NCI-H748 (cell line): ENCODE measurements at regions not wholly inside any gene's neighbourhood (a gene's known extent, or its start where the extent isn't known, plus 50 kb on each side); places are given as distances from the start of the nearest gene placed in this dataset.
"Not testable (repeated sequence)": the region's sequence is repeated elsewhere in the genome, so short reads cannot be mapped to it uniquely, and the experiment has no call there.

Source experiments
- DNase-seq: peaks from one replicate; lab custom pipeline; 2025; ENCODE audit not compliant: unreplicated experiment; lab: John Stamatoyannopoulos, UW

DNA sequence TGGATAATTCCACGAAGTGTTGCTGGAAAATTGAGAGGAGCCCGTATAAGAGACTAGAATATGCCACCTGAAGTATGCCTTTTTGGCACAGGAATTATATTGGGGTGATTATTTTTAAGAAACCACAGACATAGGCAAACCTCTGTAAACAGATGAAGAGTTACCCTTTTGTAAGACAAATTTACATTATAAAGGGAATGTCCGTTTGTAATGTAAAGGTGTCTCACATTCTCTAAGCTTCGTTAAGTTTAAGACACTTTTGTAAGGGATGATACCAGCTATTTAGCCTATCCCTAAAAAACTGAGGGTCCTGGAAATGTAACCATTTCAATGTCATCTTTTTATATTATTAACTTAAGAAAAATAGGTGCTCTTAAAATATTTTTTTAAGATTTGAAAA, 432.8 kb upstream of the SYT4 start:
- DNase-seq = no peak

DNA sequence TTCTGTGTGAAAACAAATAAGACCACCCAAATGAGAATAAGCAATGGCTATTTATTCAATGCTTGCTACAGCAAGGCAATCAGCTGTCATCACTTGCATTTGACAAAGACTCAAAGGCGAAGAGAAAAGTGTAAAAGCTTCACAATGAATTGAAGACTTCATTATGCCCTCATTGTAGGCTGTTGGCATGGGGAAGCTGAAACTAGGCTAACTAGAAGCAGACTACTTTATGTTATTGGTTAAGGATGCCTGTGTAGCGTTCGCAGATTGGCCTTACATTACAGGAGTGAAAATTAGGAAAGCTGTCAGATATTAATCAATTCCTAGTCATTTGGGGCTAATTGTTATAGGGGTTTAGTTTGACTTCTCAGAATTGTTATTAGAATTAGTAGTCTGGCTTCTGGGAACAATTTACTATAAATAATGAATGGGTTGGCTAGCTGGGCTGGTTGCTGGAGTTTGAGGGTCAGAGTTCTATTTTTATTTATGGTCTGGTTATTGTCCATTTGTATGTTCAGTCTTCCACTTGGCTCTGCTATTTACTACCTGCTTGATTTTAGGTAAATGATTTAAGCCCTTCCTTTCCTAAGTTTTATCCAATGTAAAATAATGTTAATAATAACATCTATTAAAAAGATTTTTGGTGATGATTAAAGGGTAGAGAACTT, 437.2 kb upstream of the SYT4 start:
- no peak for DNase-seq

DNA sequence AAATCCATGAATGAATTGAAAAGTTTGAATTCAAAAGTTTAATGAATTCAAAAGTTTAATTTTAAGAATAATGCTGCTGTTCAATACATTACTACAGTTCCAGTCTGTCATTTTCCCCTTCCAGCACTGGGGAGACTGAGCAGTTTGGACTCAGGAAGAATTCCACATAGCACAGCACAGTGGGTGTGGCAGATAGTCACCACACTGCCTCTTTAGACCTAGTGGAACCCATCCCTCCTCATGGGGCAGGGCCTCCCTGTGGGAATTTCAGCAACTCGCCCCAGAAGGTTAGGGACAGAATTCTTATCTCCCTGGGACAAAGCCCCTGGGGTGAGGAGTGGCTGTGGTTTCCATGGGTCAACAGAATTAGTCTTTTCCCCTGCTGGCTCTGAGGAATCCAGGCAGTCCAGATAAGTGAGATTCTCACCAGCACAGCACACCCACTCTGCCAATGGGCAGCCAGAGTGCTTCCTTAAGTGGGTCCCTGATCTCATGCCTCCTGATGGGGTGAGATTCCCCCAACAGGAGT, 442.0 kb upstream of the SYT4 start:
- DNase-seq = no peak

DNA sequence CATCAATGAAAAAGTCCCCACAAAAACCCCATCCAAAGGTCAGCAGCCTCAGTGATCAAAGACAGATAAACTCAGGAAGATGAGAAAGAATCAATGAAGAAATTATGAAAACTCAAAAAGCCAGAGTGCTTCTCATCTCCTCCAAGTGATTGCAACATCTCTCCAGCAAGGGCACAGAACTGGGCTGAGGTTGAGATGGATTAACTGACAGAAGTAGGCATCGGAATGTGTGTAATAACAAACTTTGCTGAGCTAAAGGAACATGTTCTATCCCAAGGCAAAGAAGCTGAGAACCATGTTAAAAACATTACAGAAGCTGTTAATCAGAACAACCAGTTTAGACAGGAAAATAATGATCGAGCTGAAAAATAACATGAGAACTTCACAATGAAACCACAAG, 442.8 kb upstream of the SYT4 start:
- no peak for DNase-seq

DNA sequence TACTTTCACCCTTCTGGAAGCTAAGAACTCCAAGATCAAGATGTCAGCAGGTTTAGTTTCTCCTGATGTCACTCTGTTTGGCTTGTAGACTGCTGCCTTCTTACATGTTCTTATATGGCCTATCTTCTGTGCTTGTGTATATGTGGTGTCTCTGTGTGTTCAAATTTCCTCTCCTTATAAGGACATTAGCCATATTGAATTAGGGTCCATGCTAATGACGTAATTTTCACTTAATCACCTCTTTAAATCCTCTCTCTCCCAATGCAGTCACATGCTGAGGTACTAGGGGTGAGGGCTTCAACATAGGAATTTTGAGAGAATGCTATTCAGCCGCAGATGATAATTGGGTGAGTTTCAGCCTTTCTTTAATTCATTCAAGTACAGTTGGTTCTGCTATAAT, 458.3 kb upstream of the SYT4 start:
- no peak for DNase-seq

DNA sequence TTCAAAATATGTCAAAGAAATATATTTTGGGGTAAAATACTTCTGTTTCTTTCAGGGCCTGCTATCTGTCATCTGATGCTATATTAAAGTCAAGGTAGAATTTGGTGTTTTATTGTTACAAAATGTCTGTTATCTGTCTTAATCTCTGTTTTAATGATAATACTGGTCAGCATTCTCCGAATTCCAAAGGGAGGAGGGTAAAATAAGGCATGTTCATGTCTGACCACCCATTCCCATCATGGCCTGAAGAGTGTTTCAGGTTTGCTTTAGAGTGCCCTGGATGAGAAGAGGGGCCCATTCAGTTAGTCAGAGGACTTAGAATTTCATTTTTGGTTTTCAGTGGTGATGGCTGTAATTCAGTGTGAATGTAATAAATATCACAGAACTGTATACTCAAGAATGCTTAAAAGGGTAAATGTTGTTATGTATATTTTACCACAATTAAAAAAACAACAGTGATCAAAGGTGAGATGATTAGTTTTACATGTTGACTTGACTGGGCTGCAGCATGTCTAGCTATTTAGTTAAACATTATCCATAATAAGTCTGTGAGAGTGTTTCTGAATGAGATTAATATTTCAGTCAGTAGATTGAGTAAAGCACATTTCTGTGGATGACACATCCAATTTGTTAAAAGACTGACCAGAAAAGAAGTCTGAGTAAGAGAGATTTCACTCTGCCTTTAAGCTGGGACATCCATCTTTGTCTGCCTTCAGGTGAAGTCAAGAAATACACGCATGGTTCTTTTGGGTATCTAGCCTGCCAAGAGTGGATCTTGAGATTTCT, 467.9 kb upstream of the SYT4 start:
- no peak for DNase-seq

DNA sequence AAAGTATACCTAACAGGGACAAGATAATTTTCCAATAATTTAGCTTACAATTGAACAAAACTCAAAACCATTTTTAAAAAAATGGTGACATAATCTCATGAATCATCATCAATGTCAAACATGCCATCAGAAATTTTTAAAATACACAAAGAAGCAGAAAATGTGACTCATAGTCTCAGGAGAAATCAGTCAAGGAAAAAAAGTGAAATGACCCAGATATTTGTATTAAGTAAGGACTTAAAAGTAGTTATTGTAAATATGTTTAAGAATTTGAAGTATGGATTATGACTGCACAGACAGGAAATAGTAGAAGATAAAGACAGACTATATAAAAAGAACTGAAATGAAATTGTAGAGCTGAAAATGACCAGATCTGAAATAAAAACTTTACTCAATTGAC, 473.9 kb upstream of the SYT4 start:
- no peak for DNase-seq

DNA sequence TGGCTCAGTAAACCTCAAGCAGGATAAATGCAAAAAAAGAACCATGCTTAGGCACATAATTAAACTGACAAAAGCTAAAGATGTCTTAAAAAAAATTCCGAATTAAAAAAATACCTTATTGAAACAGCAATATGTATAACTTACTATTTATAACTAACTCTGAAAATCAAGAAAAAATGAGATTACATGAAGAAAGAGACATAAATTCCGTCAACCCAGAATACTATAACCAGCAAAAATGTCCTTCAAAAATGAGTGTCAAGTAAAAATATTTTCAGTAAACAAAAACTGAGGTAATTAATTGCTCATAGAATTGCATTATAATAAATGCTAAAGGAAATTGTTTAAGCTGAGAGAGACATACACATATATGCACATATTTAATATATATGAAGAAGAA, 474.5 kb upstream of the SYT4 start:
- DNase-seq = peak; percentile 6

DNA sequence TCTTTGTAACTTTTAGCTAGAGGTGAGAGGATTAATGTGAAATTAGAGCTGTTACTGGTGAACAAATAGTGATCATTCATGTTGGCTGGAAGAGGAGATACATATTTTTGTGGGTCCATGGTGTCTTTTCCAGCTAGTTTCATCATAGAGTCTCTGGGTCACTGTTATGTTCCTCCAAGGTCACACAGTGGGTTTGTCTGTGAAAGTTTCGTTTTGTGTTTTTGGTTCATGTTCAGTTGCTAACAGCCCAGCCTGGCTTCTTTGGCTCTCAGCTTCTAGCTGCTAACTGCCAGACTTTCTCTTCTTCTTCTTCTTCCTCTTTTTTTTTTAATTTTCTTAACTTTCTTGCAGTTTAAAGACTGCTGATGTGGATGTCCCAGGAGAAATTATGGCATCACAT, 480.0 kb upstream of the SYT4 start:
- DNase-seq = no peak

DNA sequence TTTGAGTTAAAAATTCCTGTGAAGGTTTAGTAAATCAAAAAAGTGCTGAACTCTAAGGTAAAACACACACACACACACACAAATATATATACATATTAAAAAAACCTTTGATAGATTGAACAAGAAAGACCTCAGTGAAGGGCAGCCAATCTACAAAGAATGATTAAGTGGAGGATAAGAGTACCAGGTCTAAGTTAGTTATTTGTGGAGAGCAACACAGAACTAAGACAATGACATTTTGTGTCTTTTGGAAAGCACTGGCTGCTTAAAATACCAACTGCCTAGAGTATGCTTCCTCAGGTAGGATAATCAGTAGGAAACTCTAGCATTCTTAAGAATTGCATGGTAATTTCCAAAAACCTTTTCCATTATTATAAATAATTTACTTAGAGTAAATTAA, 481.4 kb upstream of the SYT4 start:
- no peak for DNase-seq

DNA sequence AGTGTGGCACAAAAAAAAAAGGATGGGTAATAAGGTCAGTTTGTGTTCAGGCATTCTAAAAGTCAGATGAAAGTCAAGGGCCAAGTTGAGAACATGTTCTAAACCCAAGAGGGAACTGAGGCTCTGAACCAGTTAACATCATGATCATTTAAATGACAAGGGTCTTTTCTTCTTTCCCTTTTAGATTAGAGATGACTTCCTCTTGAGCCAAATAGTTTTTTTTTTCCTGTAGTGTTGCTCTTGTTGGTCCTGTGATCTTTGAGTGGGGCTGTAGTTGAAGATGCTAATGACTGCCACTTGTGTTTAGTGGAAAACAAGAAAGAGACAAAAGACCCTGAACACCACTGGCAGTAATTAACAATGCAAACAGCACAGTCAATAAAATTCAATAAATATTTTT, 482.7 kb upstream of the SYT4 start:
- DNase-seq = peak; percentile 18

DNA sequence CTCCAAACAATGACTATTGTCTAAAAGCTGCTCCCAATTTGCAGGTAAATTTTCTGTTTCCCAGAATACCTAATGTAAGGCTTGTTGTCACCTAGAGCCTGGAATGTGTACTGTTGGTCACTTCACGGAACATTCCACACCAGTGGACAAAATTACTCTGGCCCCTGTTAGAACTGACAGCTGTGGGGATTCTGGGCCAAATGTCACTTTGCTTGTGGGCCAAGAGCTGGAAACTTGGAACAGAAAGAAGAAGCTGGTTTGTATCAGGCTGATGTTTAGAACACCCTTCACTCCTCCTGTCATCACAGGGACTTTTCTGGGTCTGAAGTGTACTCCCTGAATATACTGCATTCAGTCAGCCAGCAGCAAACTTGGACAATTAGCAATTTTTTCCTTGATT, 495.6 kb upstream of the SYT4 start:
- DNase-seq = no peak

DNA sequence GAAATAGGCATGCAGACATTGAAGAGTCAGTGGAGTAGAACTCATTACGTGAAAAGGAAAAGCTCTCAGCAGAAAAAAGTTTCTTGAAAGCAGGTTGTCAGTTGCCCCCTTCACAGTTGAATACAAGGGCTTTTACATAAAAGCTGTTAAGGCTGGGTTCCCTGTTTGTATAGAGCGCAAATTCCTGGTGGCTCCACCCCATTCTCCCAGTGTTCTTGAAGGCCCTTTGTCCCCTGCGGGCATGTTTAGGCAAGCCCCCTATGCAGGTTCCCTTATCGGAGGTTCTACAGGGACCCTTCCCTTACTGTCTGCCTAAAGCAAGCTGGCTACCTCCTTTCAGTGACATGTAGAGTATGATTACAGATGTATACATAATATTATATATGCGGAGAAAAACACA, 497.2 kb upstream of the SYT4 start:
- peak; percentile 46 for DNase-seq

DNA sequence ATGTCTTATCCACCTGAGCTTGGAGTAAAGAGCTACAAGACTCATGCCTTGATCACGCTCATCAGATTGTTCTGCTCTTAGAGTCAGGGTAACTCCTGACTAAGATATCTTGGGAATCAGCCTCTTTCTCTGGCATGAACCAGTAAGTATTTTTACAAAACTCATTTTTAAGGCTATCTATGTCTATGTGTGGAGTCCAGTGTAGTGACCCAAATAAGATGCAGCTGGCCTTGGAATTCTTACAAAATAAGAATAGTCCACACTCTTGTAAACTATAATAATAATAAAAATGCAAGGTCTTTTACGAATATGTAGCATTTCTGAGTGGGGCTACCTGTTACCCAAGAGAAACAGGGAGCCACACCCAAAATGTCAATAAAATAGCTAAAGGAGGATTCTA, 498.3 kb upstream of the SYT4 start:
- DNase-seq = no peak

DNA sequence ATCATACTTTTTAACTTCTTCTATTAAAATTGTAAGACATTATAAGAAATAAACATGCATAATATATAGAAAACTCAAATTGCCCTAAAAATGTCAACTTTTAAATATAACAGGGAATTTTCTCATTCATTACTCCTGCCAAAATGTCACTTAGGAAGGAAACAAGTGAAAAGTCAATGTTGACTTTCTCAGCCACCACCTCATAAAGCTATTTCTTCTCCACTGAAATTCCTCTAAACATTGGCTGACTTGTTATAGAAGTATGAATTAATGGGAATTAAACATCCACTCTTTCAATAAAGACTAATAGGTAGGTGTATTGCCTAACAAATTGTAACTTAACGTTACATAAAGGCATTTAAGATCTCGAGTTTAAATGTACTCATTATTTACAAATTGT, 499.7 kb upstream of the SYT4 start:
- DNase-seq = no peak

DNA sequence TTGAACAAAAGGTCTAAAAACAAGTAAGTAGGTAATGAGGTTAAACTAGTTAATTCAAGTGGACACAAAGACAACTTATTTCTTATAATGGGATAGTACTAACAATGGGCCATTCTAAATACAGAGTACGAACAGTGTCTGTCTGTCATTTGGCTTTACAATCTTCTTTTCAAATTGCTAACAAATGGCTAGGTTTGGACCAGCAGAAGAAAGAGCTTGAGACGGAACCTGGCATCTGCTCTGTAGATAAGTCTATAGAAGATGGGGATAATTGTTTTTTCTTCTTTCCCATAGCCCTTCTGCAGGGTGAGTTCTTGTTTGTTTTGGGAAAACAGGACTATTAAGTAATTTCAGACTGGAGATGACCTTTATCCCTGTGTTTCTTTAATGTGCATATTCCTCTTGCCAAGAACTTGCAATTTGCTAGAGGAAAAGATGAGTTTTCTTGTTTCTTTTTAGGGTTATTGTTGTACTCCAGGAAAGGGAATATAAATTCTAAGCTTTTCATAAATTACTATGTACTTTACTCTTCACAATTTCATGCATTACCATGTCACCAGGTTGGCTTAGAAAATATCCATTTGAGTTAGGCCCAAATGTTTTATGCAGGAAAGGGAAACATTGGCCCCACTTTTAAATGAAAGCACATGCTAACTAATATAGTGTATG, 500.5 kb upstream of the SYT4 start:
- peak; percentile 14 for DNase-seq

DNA sequence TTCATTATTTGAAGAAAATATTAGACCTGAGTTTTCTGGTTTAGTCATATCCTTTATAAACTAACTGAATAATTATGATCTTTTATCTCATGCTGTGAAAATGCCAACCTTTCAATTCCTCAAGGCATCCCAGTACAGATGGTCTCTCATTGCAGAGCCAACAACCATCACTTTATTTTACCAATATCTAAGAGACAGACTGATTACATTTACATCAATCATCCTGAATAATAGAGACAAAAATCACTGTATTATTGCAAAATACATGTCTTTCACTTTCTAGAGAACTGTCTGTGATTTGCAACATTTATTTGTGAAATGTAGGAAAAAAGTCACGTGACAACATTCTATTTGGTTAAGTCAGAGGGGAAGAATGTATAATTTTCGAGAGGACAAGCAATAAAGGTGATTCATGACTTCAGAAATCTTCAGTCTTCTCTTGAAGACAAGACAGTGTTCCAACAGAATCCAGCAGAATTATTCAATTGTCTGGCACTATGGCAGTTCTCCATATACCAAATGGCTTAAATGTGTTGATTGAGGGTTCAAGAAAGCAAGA, 503.6 kb upstream of the SYT4 start:
- DNase-seq = no peak

DNA sequence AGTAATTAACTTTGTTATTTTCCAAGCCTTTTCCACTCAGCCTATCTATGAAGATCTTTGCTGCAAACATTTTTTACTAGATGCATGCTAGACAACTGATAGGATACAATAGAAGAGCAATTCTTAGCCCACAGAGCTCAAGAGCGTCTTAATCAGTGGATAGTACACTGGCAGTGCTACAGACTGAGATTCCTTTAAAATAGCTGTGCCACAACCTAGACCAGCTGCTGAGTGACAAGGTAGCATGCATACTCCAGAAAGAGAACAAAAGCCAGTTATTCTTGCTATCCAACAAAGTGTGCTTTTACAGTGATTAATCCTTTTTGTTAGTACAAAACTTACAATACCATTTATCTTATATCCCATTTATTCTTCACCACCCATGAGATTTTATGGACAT, 507.9 kb upstream of the SYT4 start:
- no peak for DNase-seq

DNA sequence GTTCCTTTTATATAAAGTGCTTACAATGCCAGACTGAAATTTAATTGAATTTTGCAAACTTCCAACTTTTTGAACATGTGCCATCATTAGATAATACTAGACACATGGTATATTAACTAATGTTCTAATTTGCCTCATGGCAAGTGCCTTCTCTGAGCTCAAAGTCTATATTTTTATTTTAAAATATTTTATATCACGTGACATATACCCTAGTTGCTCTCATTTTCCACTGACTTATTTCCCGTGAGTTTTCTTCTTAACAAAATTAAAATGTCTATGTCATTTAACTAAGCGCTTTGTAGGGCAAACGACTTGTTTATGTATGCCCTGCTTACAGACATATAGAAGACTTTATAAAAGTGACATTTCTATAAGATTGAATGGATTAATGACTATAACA, 509.6 kb upstream of the SYT4 start:
- DNase-seq = no peak

DNA sequence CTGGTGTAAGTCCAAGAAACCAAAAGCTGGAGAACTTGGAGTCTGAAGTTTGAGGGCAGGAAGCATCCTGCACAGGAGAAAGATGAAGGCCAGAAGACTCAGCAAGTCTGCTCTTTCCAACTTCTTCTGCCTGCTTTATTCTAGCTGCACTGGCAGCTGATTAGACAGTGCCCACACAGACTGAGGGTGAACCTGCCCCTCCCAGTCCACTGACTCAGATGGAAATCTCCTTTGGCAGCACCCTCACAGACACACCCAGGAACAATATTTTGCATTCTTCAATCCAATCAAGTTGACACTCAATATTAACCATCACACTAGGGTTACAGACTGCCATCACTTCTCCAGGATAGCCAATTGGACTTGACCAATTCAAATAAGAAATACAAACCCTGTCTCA, 510.4 kb upstream of the SYT4 start:
- not testable (repeated sequence) for DNase-seq

DNA sequence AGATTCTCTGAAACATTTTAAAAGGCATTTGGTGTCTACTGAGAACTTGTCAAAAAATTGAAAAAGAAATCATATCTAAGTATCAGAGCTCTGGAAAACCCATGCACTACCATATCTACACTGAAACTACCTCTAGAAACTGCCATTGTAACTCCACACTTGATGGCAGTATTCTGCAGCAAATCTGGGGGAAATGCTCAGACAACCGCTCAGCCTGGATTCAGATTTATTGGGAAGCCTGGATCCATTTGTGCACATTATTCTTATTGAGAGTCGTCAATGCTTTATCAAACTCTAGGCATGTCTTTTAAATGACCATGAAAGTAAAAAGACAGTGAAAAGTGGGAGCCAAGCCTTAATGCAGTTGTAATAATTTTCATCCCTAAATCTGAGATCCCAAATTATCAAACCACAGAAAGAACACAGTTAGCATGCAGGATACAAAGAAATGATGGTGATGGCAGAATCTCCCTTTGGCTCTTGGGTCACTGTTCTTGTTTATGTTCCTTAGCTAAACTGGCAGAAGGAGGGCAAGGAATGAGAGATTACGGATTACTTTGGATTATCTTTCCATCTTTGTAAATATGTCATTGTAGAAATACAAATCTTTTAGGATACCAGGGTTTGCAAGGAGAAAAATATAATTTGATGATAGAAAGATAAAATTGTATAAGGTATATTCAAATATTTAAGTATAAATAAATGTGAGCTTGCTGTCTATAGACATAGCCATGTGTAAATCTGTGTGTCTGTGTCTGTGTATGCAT, 512.1 kb upstream of the SYT4 start:
- peak; percentile 88 for DNase-seq
